HCT116 (cell line): ENCODE measurements at regions not wholly inside any gene's neighbourhood (a gene's known extent, or its start where the extent isn't known, plus 50 kb on each side); places are given as distances from the start of the nearest gene placed in this dataset.

Experiments
- CEBPB ChIP-seq: IDR thresholded peaks from 2 replicates; pipeline ENCODE4 v1.6.1; 2012; ENCODE audit warnings: low read depth
- EGR1 ChIP-seq: IDR thresholded peaks from 2 replicates; pipeline ENCODE4 v1.6.1; 2012; ENCODE audit warnings: low read depth
- EZH2 ChIP-seq: fragments of 200-600 bp; sonication (generic); IDR thresholded peaks from 2 replicates; pipeline ENCODE4 v1.6.1; 2017; ENCODE audit warnings: antibody characterized with exemption, mixed run types
- EZH2phosphoT487 ChIP-seq: fragments of 200-600 bp; IDR thresholded peaks from 2 replicates; pipeline ENCODE4 v1.6.1; 2018; ENCODE audit warnings: antibody characterized with exemption, borderline replicate concordance
- POLR2A ChIP-seq: IDR thresholded peaks from 2 replicates; pipeline ENCODE4 v1.7.0; 2011; ENCODE audit warnings: borderline replicate concordance; ENCODE audit not compliant: insufficient read depth, insufficient read length; ENCODE audit errors: extremely low read depth
- POLR2AphosphoS5 ChIP-seq: IDR thresholded peaks from 2 replicates; pipeline ENCODE4 v1.6.1; 2011; ENCODE audit warnings: mild to moderate bottlenecking, low read depth, low read length, moderate library complexity
- SIN3A ChIP-seq: IDR thresholded peaks from 2 replicates; pipeline ENCODE4 v1.6.1; 2012; ENCODE audit warnings: low read depth
- SP1 ChIP-seq: IDR thresholded peaks from 2 replicates; pipeline ENCODE4 v1.6.1; 2012; ENCODE audit warnings: low read depth
- TCF7L2 ChIP-seq: IDR thresholded peaks from 2 replicates; pipeline ENCODE4 v1.7.0; 2011; ENCODE audit warnings: borderline replicate concordance, inconsistent platforms; ENCODE audit not compliant: insufficient read depth, insufficient read length; ENCODE audit errors: extremely low read depth
- TF ChIP-seq, protein P1 (sequence below), 3 experiments: fragments of 200-600 bp in 1 of 3; sonication (generic) in 1 of 3; IDR thresholded peaks in 2 of 3; conservative IDR thresholded peaks in 1 of 3; 2 replicates each; pipeline ENCODE4 v1.5.1; 2012 to 2017; ENCODE audit warnings: low read depth in 2 of 3, low read length in 2 of 3, antibody characterized with exemption in 1 of 3, borderline replicate concordance in 1 of 3, control low read depth in 1 of 3, mild to moderate bottlenecking in 1 of 3, mixed read lengths in 1 of 3, mixed run types in 1 of 3, moderate library complexity in 1 of 3; ENCODE audit not compliant: insufficient read depth in 1 of 3
- TF ChIP-seq, protein P2 (sequence below): IDR thresholded peaks from 2 replicates; pipeline ENCODE4 v1.6.1; 2012

DNA sequence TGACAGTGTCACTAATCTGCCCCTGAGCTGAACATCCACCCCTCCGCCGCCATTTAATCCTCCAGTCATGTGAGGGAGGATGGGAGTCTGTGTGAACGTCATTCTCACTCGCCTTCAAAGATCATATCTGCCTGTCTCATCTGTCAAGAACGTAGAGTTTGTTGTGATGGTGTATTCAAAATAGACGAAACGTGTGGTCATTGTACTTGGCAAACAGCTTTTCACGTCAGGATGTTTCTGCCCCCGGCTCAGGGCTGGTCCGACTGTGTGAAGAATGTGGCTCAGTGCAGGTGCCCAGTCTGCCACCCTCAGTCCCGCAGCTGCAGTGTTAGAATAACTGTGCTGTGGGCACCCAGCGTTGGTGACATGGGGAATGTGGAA, 148.0 kb downstream of the KCNJ12 start:
- TF ChIP-seq SIN3A (no peak), POLR2A (no peak), EZH2 (no peak), CEBPB (no peak), EGR1 (no peak), POLR2AphosphoS5 (no peak), EZH2phosphoT487 (no peak), TCF7L2 (no peak), SP1 (no peak)
- TF ChIP-seq, protein P1, sequence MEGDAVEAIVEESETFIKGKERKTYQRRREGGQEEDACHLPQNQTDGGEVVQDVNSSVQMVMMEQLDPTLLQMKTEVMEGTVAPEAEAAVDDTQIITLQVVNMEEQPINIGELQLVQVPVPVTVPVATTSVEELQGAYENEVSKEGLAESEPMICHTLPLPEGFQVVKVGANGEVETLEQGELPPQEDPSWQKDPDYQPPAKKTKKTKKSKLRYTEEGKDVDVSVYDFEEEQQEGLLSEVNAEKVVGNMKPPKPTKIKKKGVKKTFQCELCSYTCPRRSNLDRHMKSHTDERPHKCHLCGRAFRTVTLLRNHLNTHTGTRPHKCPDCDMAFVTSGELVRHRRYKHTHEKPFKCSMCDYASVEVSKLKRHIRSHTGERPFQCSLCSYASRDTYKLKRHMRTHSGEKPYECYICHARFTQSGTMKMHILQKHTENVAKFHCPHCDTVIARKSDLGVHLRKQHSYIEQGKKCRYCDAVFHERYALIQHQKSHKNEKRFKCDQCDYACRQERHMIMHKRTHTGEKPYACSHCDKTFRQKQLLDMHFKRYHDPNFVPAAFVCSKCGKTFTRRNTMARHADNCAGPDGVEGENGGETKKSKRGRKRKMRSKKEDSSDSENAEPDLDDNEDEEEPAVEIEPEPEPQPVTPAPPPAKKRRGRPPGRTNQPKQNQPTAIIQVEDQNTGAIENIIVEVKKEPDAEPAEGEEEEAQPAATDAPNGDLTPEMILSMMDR (IDR thresholded peaks at IDR 0.05 in 2 of 3, conservative IDR thresholded peaks at IDR 0.05 in 1 of 3; ENCODE audit: borderline replicate concordance in 1 of 3, insufficient read depth in 1 of 3, low read depth in 2 of 3, low read length in 2 of 3): no peak
- TF ChIP-seq, protein P2, sequence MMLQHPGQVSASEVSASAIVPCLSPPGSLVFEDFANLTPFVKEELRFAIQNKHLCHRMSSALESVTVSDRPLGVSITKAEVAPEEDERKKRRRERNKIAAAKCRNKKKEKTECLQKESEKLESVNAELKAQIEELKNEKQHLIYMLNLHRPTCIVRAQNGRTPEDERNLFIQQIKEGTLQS: no peak
